Dedifferentiated amniotic fluid mesenchymal stem cell (primary cell): ENCODE measurements at regions not wholly inside any gene's neighbourhood (a gene's known extent, or its start where the extent isn't known, plus 50 kb on each side); places are given as distances from the start of the nearest gene placed in this dataset.

ENCODE experiments used
- DNase-seq: peaks from one replicate; pipeline ENCODE4 v3.0.0-alpha.2; 2016; ENCODE audit errors: extremely low spot score

- no peak for DNase-seq
Observed at GRCh38 chr7:115474137-115474536, 552.2 kb downstream of the MDFIC start.

- no peak for DNase-seq
Observed at GRCh38 chr7:115471891-115472290, 550.0 kb downstream of the MDFIC start.

- DNase-seq: no peak
Observed at GRCh38 chr7:115462301-115463015, 540.6 kb downstream of the MDFIC start.

GRCh38 chr7:115449689-115450088, 527.8 kb downstream of the MDFIC start:
- DNase-seq: no peak

- no peak for DNase-seq
Observed at GRCh38 chr7:115447495-115447894, 525.6 kb downstream of the MDFIC start.

- no peak for DNase-seq
Observed at GRCh38 chr7:115441033-115441432, 519.1 kb downstream of the MDFIC start.

GRCh38 chr7:115435178-115435577, 513.3 kb downstream of the MDFIC start:
- no peak for DNase-seq

GRCh38 chr7:115429918-115430317, 508.0 kb downstream of the MDFIC start:
- no peak for DNase-seq

- DNase-seq: no peak
Observed at GRCh38 chr7:115417662-115418061, 495.8 kb downstream of the MDFIC start.

- no peak for DNase-seq
Observed at GRCh38 chr7:115410972-115411686, 489.2 kb downstream of the MDFIC start.

- no peak for DNase-seq
Observed at GRCh38 chr7:115410434-115410820, 488.5 kb downstream of the MDFIC start.

GRCh38 chr7:115409682-115410433, 488.0 kb downstream of the MDFIC start:
- DNase-seq: no peak

GRCh38 chr7:115406219-115406618, 484.3 kb downstream of the MDFIC start:
- DNase-seq: no peak

- DNase-seq: no peak
Observed at GRCh38 chr7:115387137-115387536, 465.2 kb downstream of the MDFIC start.

GRCh38 chr7:115379321-115379720, 457.4 kb downstream of the MDFIC start:
- no peak for DNase-seq

- no peak for DNase-seq
Observed at GRCh38 chr7:115368998-115369397, 447.1 kb downstream of the MDFIC start.

- DNase-seq: no peak
Observed at GRCh38 chr7:115363916-115364315, 442.0 kb downstream of the MDFIC start.

GRCh38 chr7:115359955-115360354, 438.1 kb downstream of the MDFIC start:
- DNase-seq: no peak

GRCh38 chr7:115359119-115359518, 437.2 kb downstream of the MDFIC start:
- no peak for DNase-seq

- DNase-seq: no peak
Observed at GRCh38 chr7:115357703-115357999, 435.8 kb downstream of the MDFIC start.

- DNase-seq: no peak
Observed at GRCh38 chr7:115356999-115357702, 435.3 kb downstream of the MDFIC start.

- no peak for DNase-seq
Observed at GRCh38 chr7:115356139-115356746, 434.3 kb downstream of the MDFIC start.
